ENCODE measurements at regions not wholly inside any gene's neighbourhood (a gene's known extent, or its start where the extent isn't known, plus 50 kb on each side); places are given as distances from the start of the nearest gene placed in this dataset.

GRCh38 chr10:63755441-63755840 lies 234.2 kb downstream of the REEP3 start:
- no peak overlapping the region for H3K27ac Mint-ChIP-seq
- no peaks in the 10 kb centered on the region for H3K27me3 Mint-ChIP-seq (ENCODE audit: low read depth, poor library complexity)
- no peak for TF ChIP-seq CTCF (IDR thresholded peaks at IDR 0.05)
- no peaks in the 10 kb centered on the region for H3K36me3 Mint-ChIP-seq (ENCODE audit: low read depth)
- H3K9me3 Mint-ChIP-seq, result peaks cover 4% of the 10 kb centered on the region
- H3K4me3 Mint-ChIP-seq, result no peak overlapping the region
- peaks cover 24% of the 10 kb centered on the region for H3K4me1 Mint-ChIP-seq
- no peak for DNase-seq

- Mint-ChIP-seq H3K4me1 (peaks cover 31% of the 10 kb centered on the region), H3K27me3 (ENCODE audit: low read depth, poor library complexity) (no peaks in the 10 kb centered on the region), H3K27ac (no peak overlapping the region), H3K36me3 (ENCODE audit: low read depth) (no peaks in the 10 kb centered on the region), H3K4me3 (no peak overlapping the region), H3K9me3 (peaks cover 4% of the 10 kb centered on the region)
- DNase-seq, result no peak
- no peak for TF ChIP-seq CTCF (IDR thresholded peaks at IDR 0.05)
Observed at GRCh38 chr10:63757067-63757466, 235.9 kb downstream of the REEP3 start.

GRCh38 chr10:63758080-63758479 lies 236.9 kb downstream of the REEP3 start:
- Mint-ChIP-seq H3K9me3 (peaks cover 4% of the 10 kb centered on the region), H3K27ac (no peak overlapping the region), H3K4me1 (peaks cover 37% of the 10 kb centered on the region), H3K27me3 (ENCODE audit: low read depth, poor library complexity) (no peaks in the 10 kb centered on the region), H3K36me3 (ENCODE audit: low read depth) (no peaks in the 10 kb centered on the region), H3K4me3 (no peak overlapping the region)
- TF ChIP-seq CTCF (IDR thresholded peaks at IDR 0.05), result no peak
- DNase-seq, result no peak

GRCh38 chr10:63759335-63759734 lies 238.1 kb downstream of the REEP3 start:
- Mint-ChIP-seq H3K27me3 (ENCODE audit: low read depth, poor library complexity) (no peaks in the 10 kb centered on the region), H3K27ac (no peak overlapping the region), H3K36me3 (ENCODE audit: low read depth) (no peaks in the 10 kb centered on the region), H3K9me3 (no peaks in the 10 kb centered on the region), H3K4me3 (no peak overlapping the region), H3K4me1 (peaks cover 35% of the 10 kb centered on the region)
- DNase-seq, result no peak
- TF ChIP-seq CTCF (IDR thresholded peaks at IDR 0.05), result no peak

DNA sequence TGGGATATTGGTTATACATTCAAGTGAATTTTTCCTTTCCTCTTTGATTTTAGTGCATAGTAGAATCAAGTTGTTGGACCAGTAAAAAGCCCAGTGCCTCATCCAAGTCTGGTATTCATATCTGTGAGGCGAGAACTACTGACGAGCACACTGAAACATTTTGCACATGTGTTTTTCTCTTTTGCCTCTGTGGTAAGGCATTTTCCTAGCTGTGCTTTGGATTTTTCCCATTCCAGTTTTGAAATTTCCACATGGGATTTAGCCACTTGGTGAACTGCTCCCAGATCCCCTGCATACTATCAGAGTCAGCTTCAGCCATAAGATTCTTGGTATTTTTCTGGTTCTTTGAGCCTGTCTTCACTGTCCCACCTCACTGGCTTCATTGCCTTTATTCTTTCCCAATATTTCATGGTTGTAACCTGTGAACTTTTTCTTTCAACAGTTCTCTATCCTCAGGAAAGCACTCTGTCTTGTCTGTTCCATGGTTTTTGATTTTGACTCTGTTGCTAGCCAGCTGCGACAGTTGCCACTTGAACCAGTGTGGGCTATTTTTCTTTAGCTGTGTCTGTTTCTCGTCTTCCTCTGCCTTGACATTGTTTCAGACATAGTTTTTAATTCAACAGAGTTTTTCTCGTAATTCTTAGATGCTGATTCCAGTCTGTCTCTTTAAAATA lies 239.0 kb downstream of the REEP3 start:
- DNase-seq, result no peak
- no peak overlapping the region for H3K27ac Mint-ChIP-seq
- peaks cover 44% of the 10 kb centered on the region for H3K4me1 Mint-ChIP-seq
- no peaks in the 10 kb centered on the region for H3K27me3 Mint-ChIP-seq (ENCODE audit: low read depth, poor library complexity)
- no peaks in the 10 kb centered on the region for H3K36me3 Mint-ChIP-seq (ENCODE audit: low read depth)
- no peak for TF ChIP-seq CTCF (IDR thresholded peaks at IDR 0.05)
- H3K4me3 Mint-ChIP-seq, result no peak overlapping the region
- H3K9me3 Mint-ChIP-seq, result no peaks in the 10 kb centered on the region

GRCh38 chr10:63760708-63761047 lies 239.5 kb downstream of the REEP3 start:
- Mint-ChIP-seq H3K27me3 (ENCODE audit: low read depth, poor library complexity) (no peaks in the 10 kb centered on the region), H3K4me1 (peaks cover 47% of the 10 kb centered on the region), H3K27ac (no peak overlapping the region)

More at GRCh38 chr10:63760708-63761047, 239.5 kb downstream of the REEP3 start:
- H3K9me3 Mint-ChIP-seq, result no peaks in the 10 kb centered on the region
- TF ChIP-seq CTCF (IDR thresholded peaks at IDR 0.05), result no peak
- no peak for DNase-seq
- no peaks in the 10 kb centered on the region for H3K36me3 Mint-ChIP-seq (ENCODE audit: low read depth)
- no peak overlapping the region for H3K4me3 Mint-ChIP-seq
